ENCODE measurements at regions not wholly inside any gene's neighbourhood (a gene's known extent, or its start where the extent isn't known, plus 50 kb on each side); places are given as distances from the start of the nearest gene placed in this dataset.

GRCh38 chr4:165548702-165549101 is 169.9 kb downstream of the CPE start:
- no peak overlapping the region for H3K4me3 ChIP-seq
- H3K4me1 ChIP-seq (ENCODE audit: low read depth) = no peaks in the 10 kb centered on the region
- no peaks in the 10 kb centered on the region for H3K27me3 ChIP-seq
- DNase-seq (ENCODE audit: low read depth in 1 of 2, low spot score in 1 of 2) = no peak
- H3K36me3 ChIP-seq = no peaks in the 10 kb centered on the region
- no peaks in the 10 kb centered on the region for H3K9me3 ChIP-seq (ENCODE audit: low read depth)
- H3K27ac ChIP-seq = no peak overlapping the region
- no peak for TF ChIP-seq CTCF (IDR thresholded peaks at IDR 0.05; ENCODE audit: low read depth, low read length)

GRCh38 chr4:165553221-165553810 is 174.5 kb downstream of the CPE start:
- H3K36me3 ChIP-seq = no peaks in the 10 kb centered on the region
- H3K4me3 ChIP-seq = no peak overlapping the region
- no peak for DNase-seq (ENCODE audit: low read depth in 1 of 2, low spot score in 1 of 2)
- no peak for TF ChIP-seq CTCF (IDR thresholded peaks at IDR 0.05; ENCODE audit: low read depth, low read length)
- H3K27ac ChIP-seq = no peak overlapping the region
- H3K4me1 ChIP-seq (ENCODE audit: low read depth) = no peaks in the 10 kb centered on the region
- H3K27me3 ChIP-seq = no peaks in the 10 kb centered on the region
- H3K9me3 ChIP-seq (ENCODE audit: low read depth) = no peaks in the 10 kb centered on the region

- H3K27me3 ChIP-seq = no peaks in the 10 kb centered on the region
- no peaks in the 10 kb centered on the region for H3K36me3 ChIP-seq
- H3K4me1 ChIP-seq (ENCODE audit: low read depth) = no peaks in the 10 kb centered on the region
- no peaks in the 10 kb centered on the region for H3K9me3 ChIP-seq (ENCODE audit: low read depth)
- no peak for TF ChIP-seq CTCF (IDR thresholded peaks at IDR 0.05; ENCODE audit: low read depth, low read length)
- no peak overlapping the region for H3K4me3 ChIP-seq
- no peak for DNase-seq (ENCODE audit: low read depth in 1 of 2, low spot score in 1 of 2)
- no peak overlapping the region for H3K27ac ChIP-seq
Observed at GRCh38 chr4:165555302-165555701, 176.5 kb downstream of the CPE start.

- no peak overlapping the region for H3K4me3 ChIP-seq
- no peak for TF ChIP-seq CTCF (IDR thresholded peaks at IDR 0.05; ENCODE audit: low read depth, low read length)
- H3K9me3 ChIP-seq (ENCODE audit: low read depth) = no peaks in the 10 kb centered on the region
- H3K4me1 ChIP-seq (ENCODE audit: low read depth) = no peaks in the 10 kb centered on the region
- DNase-seq (ENCODE audit: low read depth in 1 of 2, low spot score in 1 of 2) = no peak
- H3K27ac ChIP-seq = no peak overlapping the region
- H3K27me3 ChIP-seq = no peaks in the 10 kb centered on the region
- H3K36me3 ChIP-seq = no peaks in the 10 kb centered on the region
Observed at GRCh38 chr4:165556383-165556782, 177.6 kb downstream of the CPE start.

GRCh38 chr4:165560941-165561340 is 182.1 kb downstream of the CPE start:
- DNase-seq (ENCODE audit: low read depth in 1 of 2, low spot score in 1 of 2) = no peak
- Histone ChIP-seq H3K9me3 (ENCODE audit: low read depth) (no peaks in the 10 kb centered on the region), H3K36me3 (no peaks in the 10 kb centered on the region), H3K4me3 (no peak overlapping the region), H3K4me1 (ENCODE audit: low read depth) (no peaks in the 10 kb centered on the region), H3K27me3 (no peaks in the 10 kb centered on the region), H3K27ac (no peak overlapping the region)
- TF ChIP-seq CTCF (IDR thresholded peaks at IDR 0.05; ENCODE audit: low read depth, low read length) = no peak

- H3K4me3 ChIP-seq = no peak overlapping the region
- no peaks in the 10 kb centered on the region for H3K27me3 ChIP-seq
- no peaks in the 10 kb centered on the region for H3K9me3 ChIP-seq (ENCODE audit: low read depth)
- no peak for DNase-seq (ENCODE audit: low read depth in 1 of 2, low spot score in 1 of 2)
- no peaks in the 10 kb centered on the region for H3K4me1 ChIP-seq (ENCODE audit: low read depth)
- H3K36me3 ChIP-seq = no peaks in the 10 kb centered on the region
- H3K27ac ChIP-seq = no peak overlapping the region
- TF ChIP-seq CTCF (IDR thresholded peaks at IDR 0.05; ENCODE audit: low read depth, low read length) = no peak
Observed at GRCh38 chr4:165563851-165564250, 185.0 kb downstream of the CPE start.
